Esophagus muscularis mucosa (tissue), 4 donors: ENCODE measurements at regions not wholly inside any gene's neighbourhood (a gene's known extent, or its start where the extent isn't known, plus 50 kb on each side); places are given as distances from the start of the nearest gene placed in this dataset.

Source experiments
- EP300 ChIP-seq: sonication (generic); formaldehyde crosslinking; IDR thresholded peaks from one replicate; pipeline ENCODE4 v1.6.1; 2017; ENCODE audit warnings: antibody characterized with exemption
- POLR2A ChIP-seq: fragments of 450-650 bp; IDR thresholded peaks from one replicate; pipeline ENCODE4 v1.6.1; 2017; ENCODE audit warnings: antibody characterized with exemption, moderate library complexity, mild to moderate bottlenecking, low read depth
- TF ChIP-seq, protein P1 (sequence below), 3 experiments: fragments of 200-600 bp in 2 of 3; fragments of 450-650 bp in 1 of 3; sonication (generic) in 2 of 3; IDR thresholded peaks; one replicate each; pipeline ENCODE4 v1.5.1; 2017 to 2019; ENCODE audit warnings: antibody characterized with exemption in 3 of 3, mild to moderate bottlenecking in 2 of 3, moderate library complexity in 1 of 3

DNA sequence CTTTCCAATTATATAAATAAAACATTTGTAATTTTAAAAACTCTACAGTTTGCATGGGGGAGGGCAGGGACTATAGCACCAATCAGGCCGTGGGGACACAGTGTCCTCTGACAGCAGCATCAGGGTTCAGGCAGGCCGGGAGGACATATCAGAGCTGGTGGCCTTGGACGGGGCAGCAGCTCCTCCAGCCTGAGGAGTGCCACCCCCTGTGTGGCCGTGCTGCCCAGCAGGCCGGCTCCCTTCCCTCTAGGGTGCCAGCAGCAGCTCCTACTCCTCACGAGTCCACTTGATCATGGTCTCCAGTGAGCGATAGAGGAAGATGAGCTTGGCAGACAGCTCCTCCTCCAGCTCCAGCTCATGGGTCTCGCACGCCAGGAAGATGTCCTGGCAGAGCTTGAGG lies 144.0 kb upstream of the PHACTR3 start:
- TF ChIP-seq, protein P1, sequence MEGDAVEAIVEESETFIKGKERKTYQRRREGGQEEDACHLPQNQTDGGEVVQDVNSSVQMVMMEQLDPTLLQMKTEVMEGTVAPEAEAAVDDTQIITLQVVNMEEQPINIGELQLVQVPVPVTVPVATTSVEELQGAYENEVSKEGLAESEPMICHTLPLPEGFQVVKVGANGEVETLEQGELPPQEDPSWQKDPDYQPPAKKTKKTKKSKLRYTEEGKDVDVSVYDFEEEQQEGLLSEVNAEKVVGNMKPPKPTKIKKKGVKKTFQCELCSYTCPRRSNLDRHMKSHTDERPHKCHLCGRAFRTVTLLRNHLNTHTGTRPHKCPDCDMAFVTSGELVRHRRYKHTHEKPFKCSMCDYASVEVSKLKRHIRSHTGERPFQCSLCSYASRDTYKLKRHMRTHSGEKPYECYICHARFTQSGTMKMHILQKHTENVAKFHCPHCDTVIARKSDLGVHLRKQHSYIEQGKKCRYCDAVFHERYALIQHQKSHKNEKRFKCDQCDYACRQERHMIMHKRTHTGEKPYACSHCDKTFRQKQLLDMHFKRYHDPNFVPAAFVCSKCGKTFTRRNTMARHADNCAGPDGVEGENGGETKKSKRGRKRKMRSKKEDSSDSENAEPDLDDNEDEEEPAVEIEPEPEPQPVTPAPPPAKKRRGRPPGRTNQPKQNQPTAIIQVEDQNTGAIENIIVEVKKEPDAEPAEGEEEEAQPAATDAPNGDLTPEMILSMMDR (IDR thresholded peaks at IDR 0.05) = no peak
- TF ChIP-seq EP300 (no peak), POLR2A (no peak)
